T47D (cell line): ENCODE measurements at regions not wholly inside any gene's neighbourhood (a gene's known extent, or its start where the extent isn't known, plus 50 kb on each side); places are given as distances from the start of the nearest gene placed in this dataset.

Source experiments
- DNase-seq, 2 experiments: peaks; one replicate each; pipeline versions ENCODE4 v3.0.0 to v3.0.0-alpha.2; 2011 to 2012; ENCODE audit warnings: low read depth in 1 of 2, low spot score in 1 of 2
- JUND ChIP-seq: IDR thresholded peaks from 2 replicates; pipeline ENCODE4 v1.6.1; 2012; ENCODE audit warnings: low read depth
- in situ Hi-C: cut with HindIII; loops from 2 replicates; pipeline ENCODE4 v1.10.0; 2016; ENCODE audit warnings: low sequenced_read_pairs, low pct_unique_long_range_greater_than_20kb

DNA sequence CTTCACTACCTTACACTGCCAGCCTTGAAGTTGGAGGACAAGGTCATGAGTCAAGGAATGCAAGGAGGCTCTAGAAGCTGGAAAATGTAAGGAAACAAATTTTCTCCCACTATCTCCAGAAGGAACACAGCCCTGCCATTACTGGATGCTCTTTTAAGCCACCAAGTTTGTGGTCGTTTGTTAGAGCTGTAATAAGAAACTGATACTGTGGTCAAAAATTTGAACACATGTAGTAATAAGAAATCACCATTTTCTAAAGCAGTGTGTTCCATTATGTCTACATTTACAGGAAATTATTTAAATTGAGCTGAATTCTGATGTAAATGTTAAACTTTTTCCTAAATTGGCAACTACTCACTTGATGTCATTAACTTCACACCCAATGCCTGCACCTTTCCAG is 729.0 kb downstream of the KCNJ3 start:
- TF ChIP-seq JUND: no peak
- in situ Hi-C loops: no loop called here
- no peak for DNase-seq

GRCh38 chr2:155424518-155424917 is 726.0 kb downstream of the KCNJ3 start:
- no peak for DNase-seq
- no peak for TF ChIP-seq JUND
- in situ Hi-C loops: no loop called here

DNA sequence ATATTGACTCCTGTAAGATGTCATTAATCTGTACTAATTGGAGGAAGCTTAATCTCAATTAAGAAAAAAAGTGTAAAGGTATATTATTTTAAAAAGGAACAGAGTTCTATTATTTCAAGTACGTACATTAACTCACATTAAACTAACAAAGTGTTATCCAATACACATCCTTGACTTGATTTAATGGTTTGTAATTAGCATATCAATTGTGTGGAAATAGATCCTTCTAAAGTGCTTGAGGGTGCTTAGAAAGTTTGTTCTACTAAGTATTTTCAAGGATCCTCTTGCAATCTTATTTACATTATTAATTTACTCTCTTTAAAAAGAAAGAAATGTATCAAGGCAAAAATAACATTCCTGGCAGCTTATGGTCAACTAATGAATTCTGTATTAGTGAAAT is 720.3 kb downstream of the KCNJ3 start:
- no peak for DNase-seq
- in situ Hi-C loops: no loop called here
- TF ChIP-seq JUND: no peak

DNA sequence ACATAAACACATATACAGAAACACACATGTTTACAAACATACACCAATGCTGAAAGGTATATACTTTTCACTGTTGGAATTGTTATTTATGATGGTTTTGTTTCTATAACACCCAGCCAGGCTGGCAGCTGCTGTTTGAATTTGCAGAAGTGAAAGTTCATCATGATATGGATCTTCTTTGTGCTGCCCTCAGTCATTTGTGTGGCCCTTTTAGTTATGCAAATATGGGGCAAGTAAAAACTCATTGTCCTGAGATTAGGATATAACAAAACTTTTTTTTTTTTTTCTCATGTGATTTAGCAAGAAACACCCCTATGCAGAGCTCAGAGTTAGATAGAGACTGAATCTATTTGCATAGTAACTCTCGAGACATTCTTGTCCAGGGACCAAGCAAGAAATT is 714.1 kb downstream of the KCNJ3 start:
- in situ Hi-C loops: no loop called here
- DNase-seq: no peak
- TF ChIP-seq JUND: no peak

- DNase-seq: peak in 1 of 2 experiments; percentile 9
- no peak for TF ChIP-seq JUND
Measured at GRCh38 chr2:155404433-155405002, 706.0 kb downstream of the KCNJ3 start.

DNA sequence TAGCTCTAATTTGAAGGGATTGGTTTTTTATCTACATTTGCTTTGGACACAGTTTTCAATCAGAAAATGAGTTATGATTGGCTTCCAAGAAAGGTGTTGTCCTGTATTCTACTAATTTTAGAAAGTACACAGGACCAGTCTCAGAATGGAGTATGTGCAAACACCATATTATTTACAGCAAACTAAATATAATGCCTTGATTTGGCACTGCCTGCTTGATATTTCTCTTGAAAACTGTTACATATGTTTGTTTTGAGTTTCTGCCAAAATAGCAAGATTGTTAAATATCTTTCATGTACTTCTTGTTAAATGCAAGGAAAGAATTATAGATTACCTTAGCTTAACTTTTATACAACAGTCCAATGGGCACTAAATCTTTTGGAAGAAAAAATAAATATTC is 694.9 kb downstream of the KCNJ3 start:
- in situ Hi-C loops: no loop called here
- no peak for DNase-seq
- no peak for TF ChIP-seq JUND

More at GRCh38 chr2:155404433-155405002, 706.0 kb downstream of the KCNJ3 start:
- in situ Hi-C loops: no loop called here

DNA sequence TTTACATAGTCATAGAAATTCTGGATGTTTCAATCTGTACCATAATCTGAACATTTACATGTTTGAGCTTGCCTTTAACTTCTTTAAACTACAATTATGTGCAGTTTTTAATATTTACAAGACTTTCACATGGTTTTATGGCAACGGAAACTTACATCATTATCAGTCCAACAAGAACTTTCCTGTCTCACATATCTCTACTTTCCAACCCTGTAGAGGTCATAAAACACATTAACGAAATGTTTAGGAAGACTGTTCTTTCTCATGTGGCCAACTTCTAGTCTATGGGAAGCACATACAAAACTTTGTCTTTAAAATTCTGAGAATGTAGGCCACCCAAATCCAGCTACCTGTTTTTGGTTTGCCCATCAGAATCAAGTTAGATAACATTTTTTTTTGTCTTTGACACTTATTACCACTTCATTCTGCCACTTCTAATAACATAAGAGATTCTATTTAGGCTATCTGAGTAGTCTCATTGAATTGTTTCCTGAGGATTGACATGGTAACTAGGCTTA is 693.2 kb downstream of the KCNJ3 start:
- TF ChIP-seq JUND: no peak
- in situ Hi-C loops: no loop called here
- no peak for DNase-seq

- TF ChIP-seq JUND: no peak
- in situ Hi-C loops: no loop called here
- DNase-seq: no peak
Measured at GRCh38 chr2:155389224-155389623, 690.7 kb downstream of the KCNJ3 start.

DNA sequence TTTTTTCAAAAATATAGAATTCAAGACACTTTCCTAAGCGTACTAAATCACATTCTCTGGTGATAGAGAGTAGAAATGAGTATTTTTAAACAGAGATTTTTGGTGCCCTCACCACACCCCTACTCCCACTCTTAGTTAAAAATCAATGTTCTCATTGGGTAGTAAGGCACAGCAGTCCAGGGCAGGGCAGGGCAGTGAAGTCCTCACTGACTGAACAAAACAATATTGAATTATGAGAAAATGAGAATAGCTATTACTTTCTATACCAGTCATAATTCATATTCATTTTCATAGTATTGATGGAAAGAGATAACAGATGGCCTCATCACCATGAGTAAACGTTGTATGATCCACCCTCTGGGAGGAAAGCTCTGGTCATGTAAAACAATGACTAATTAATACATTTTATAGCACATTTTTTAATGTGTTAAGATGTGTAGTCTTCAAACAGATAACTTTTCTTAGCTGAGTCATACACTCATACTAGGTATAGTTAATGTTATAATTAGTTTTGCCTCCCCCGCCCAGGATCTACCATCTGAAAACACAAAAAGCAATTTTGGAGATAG is 686.1 kb downstream of the KCNJ3 start:
- in situ Hi-C loops: no loop called here
- no peak for DNase-seq
- no peak for TF ChIP-seq JUND

DNA sequence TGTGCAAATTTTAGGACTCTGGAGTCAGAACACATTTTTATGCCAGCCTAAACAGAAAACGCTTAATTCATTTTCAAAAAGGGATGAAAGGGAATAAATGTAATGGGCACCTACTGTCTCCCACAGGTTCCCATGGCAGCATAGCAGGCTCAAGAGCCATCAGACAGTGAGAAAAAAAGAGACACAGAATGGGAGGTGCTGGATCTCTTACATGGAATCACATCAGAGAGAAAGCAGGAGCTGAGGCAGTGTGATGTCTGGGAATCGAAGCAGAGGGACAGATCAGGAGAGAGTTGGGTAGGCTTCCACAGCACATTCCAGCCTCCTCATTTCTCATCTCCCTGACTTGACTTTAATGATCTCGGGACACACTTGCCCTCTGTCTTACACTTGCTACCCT is 684.3 kb downstream of the KCNJ3 start:
- no peak for TF ChIP-seq JUND
- in situ Hi-C loops: no loop called here

DNA sequence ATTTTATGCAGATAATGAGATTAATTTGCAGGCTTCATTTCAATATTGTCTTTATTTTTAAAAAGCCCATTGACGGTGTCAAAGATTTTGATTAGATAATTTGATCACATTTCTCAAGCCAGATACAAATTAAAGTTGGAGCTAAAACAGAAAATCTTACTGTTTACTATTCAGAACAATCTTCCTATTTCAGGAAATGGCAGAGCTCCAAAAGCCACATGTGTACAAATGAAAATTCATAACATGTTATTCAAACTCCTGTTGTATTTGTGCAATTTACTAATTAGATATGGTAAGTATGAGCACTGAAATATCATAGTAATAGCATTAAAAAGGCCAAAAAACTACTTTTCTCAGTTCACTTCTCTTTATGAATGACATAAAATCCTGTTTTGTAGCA is 682.9 kb downstream of the KCNJ3 start:
- DNase-seq: no peak
- TF ChIP-seq JUND: no peak
- in situ Hi-C loops: no loop called here

More for the DNA sequence above, 684.3 kb downstream of the KCNJ3 start:
- DNase-seq: no peak

GRCh38 chr2:155379494-155379893 is 681.0 kb downstream of the KCNJ3 start:
- TF ChIP-seq JUND: no peak
- DNase-seq: no peak
- in situ Hi-C loops: no loop called here

DNA sequence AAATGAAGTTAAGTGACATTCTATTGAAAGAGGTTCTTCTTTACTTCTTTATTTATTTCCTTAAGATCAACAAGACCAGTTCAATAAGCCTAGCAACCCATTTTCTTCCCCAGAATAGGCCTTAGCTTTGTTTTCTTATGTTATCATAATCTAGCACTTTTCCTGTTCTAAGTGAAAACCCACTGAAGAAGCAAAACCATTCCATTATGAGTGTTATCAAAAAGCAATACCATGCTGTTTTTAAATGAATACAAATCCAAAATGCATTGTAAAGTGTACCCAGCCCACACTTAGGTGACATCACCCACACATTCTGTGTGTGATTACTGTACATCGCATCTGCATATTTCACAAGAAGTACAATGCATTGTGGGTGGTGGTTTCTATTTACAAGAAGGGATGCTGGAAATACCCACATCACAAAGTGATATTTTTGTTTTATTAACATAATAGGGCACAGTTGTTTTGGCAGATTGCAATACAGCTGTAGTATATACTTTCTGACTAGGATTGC is 679.5 kb downstream of the KCNJ3 start:
- in situ Hi-C loops: no loop called here
- no peak for DNase-seq
- TF ChIP-seq JUND: no peak
